Loucy (cell line): ENCODE measurements at regions not wholly inside any gene's neighbourhood (a gene's known extent, or its start where the extent isn't known, plus 50 kb on each side); places are given as distances from the start of the nearest gene placed in this dataset.

Experiments used
- H2AFZ ChIP-seq: fragments of 200-600 bp; sonication (generic); 2 replicates; pipeline ENCODE4 v1.6.0; 2016; ENCODE audit warnings: antibody characterized with exemption, mild to moderate bottlenecking, low read length, moderate library complexity
- H3F3A ChIP-seq: fragments of 200-600 bp; 2 replicates; pipeline ENCODE4 v1.6.0; 2016; ENCODE audit warnings: antibody characterized with exemption, low read depth, mild to moderate bottlenecking
- H3K27me3 ChIP-seq: fragments of 200-600 bp; sonication (generic); 2 replicates; pipeline ENCODE4 v1.6.1; 2014; ENCODE audit warnings: low read length, mild to moderate bottlenecking; ENCODE audit not compliant: insufficient read depth, poor library complexity, severe bottlenecking
- H3K36me3 ChIP-seq: fragments of 200-600 bp; sonication (generic); 2 replicates; pipeline ENCODE4 v1.6.1; 2016; ENCODE audit warnings: low read length; ENCODE audit not compliant: insufficient read depth
- H3K4me1 ChIP-seq: fragments of 200-600 bp; sonication (generic); 2 replicates; pipeline ENCODE4 v1.5.1; 2014; ENCODE audit warnings: low read length, mild to moderate bottlenecking; ENCODE audit not compliant: insufficient read depth, poor library complexity, severe bottlenecking
- H3K4me2 ChIP-seq: fragments of 200-600 bp; sonication (generic); 2 replicates; pipeline ENCODE4 v1.6.0; 2014; ENCODE audit warnings: antibody characterized with exemption, low read length, low read depth, mild to moderate bottlenecking; ENCODE audit not compliant: poor library complexity, severe bottlenecking
- H3K4me3 ChIP-seq: fragments of 200-600 bp; sonication (generic); 2 replicates; pipeline ENCODE4 v1.5.1; 2014; ENCODE audit warnings: low read length, mild to moderate bottlenecking, mixed read lengths; ENCODE audit not compliant: poor library complexity, severe bottlenecking
- H3K79me2 ChIP-seq: fragments of 200-600 bp; sonication (generic); 2 replicates; pipeline ENCODE4 v1.6.1; 2014; ENCODE audit warnings: low read length; ENCODE audit not compliant: insufficient read depth
- H3K9ac ChIP-seq: fragments of 200-600 bp; sonication (generic); 2 replicates; pipeline ENCODE4 v1.6.0; 2014; ENCODE audit warnings: mild to moderate bottlenecking, low read depth, low read length, moderate library complexity; ENCODE audit not compliant: poor library complexity, severe bottlenecking
- H3K9me2 ChIP-seq: fragments of 200-600 bp; sonication (generic); replicated peaks from 2 replicates; pipeline ENCODE4 v1.6.1; 2016; ENCODE audit warnings: low read depth, low read length, mixed read lengths
- H3K9me3 ChIP-seq: fragments of 200-600 bp; sonication (generic); 2 replicates; pipeline ENCODE4 v1.6.1; 2014; ENCODE audit warnings: mild to moderate bottlenecking, antibody characterized with exemption, low read length, low read depth; ENCODE audit not compliant: insufficient read depth
- H4K20me1 ChIP-seq: fragments of 200-600 bp; sonication (generic); 2 replicates; pipeline ENCODE4 v1.6.0; 2014; ENCODE audit warnings: antibody characterized with exemption, low read length, mild to moderate bottlenecking; ENCODE audit not compliant: insufficient read depth, poor library complexity, severe bottlenecking
- EZH2phosphoT487 ChIP-seq: fragments of 200-600 bp; IDR thresholded peaks from 2 replicates; pipeline ENCODE4 v1.6.1; 2018; ENCODE audit warnings: antibody characterized with exemption, mild to moderate bottlenecking, moderate library complexity, borderline replicate concordance
- TF ChIP-seq, protein P1 (sequence below): fragments of 200-600 bp; sonication (generic); conservative IDR thresholded peaks from 2 replicates; pipeline ENCODE4 v1.5.1; 2014; ENCODE audit warnings: mild to moderate bottlenecking, antibody characterized with exemption, low read length

GRCh38 chr4:114196606-114197005 is 217.2 kb upstream of the ARSJ start:
- no peak for TF ChIP-seq EZH2phosphoT487
- TF ChIP-seq, protein P1, sequence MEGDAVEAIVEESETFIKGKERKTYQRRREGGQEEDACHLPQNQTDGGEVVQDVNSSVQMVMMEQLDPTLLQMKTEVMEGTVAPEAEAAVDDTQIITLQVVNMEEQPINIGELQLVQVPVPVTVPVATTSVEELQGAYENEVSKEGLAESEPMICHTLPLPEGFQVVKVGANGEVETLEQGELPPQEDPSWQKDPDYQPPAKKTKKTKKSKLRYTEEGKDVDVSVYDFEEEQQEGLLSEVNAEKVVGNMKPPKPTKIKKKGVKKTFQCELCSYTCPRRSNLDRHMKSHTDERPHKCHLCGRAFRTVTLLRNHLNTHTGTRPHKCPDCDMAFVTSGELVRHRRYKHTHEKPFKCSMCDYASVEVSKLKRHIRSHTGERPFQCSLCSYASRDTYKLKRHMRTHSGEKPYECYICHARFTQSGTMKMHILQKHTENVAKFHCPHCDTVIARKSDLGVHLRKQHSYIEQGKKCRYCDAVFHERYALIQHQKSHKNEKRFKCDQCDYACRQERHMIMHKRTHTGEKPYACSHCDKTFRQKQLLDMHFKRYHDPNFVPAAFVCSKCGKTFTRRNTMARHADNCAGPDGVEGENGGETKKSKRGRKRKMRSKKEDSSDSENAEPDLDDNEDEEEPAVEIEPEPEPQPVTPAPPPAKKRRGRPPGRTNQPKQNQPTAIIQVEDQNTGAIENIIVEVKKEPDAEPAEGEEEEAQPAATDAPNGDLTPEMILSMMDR: no peak
- no peaks in the 10 kb centered on the region for H3K36me3 ChIP-seq
- H3K79me2 ChIP-seq: no peaks in the 10 kb centered on the region
- H3K9ac ChIP-seq: no peak overlapping the region
- H3K27me3 ChIP-seq: no peaks in the 10 kb centered on the region
- no peaks in the 10 kb centered on the region for H4K20me1 ChIP-seq
- no peaks in the 10 kb centered on the region for H3K9me3 ChIP-seq
- no peak overlapping the region for H3K4me2 ChIP-seq
- H3K4me1 ChIP-seq: no peaks in the 10 kb centered on the region
- H3K9me2 ChIP-seq: no peaks in the 10 kb centered on the region
- H3F3A ChIP-seq: no peaks in the 10 kb centered on the region
- no peak overlapping the region for H3K4me3 ChIP-seq
- no peak overlapping the region for H2AFZ ChIP-seq

- Histone ChIP-seq H4K20me1 (no peaks in the 10 kb centered on the region), H3K4me2 (no peak overlapping the region), H3K79me2 (no peaks in the 10 kb centered on the region), H3K36me3 (no peaks in the 10 kb centered on the region), H3K9me2 (no peaks in the 10 kb centered on the region), H3K9me3 (no peaks in the 10 kb centered on the region), H3K27me3 (no peaks in the 10 kb centered on the region), H3K4me3 (no peak overlapping the region), H3K4me1 (no peaks in the 10 kb centered on the region), H3K9ac (no peak overlapping the region), H2AFZ (no peak overlapping the region), H3F3A (no peaks in the 10 kb centered on the region)
- TF ChIP-seq EZH2phosphoT487: no peak
- TF ChIP-seq, protein P1: no peak
Measured at GRCh38 chr4:114200026-114200425, 220.6 kb upstream of the ARSJ start.

DNA sequence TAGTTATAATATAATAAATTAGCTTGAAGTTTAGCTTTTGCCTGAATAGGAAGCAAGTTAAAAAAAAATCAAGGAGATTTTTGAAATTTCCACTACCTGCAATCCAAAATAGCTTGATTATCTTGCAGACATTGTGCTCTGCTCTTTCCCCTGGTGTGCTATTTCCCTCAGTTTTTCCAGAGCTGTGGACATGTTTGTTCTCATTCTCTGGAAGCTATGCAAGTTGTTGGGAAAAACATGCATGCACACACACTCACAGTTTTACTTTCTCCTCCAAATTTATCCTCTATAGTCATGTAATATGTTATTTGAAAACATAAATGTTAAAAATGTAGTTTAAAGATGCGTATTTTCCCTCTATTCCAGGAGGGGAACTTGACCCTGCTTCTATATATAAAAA is 225.8 kb upstream of the ARSJ start:
- no peaks in the 10 kb centered on the region for H3K36me3 ChIP-seq
- no peaks in the 10 kb centered on the region for H3F3A ChIP-seq
- no peaks in the 10 kb centered on the region for H3K9me3 ChIP-seq
- H3K9me2 ChIP-seq: no peaks in the 10 kb centered on the region
- no peak overlapping the region for H3K9ac ChIP-seq
- H3K4me2 ChIP-seq: no peak overlapping the region
- H3K4me1 ChIP-seq: peaks cover 3% of the 10 kb centered on the region
- TF ChIP-seq, protein P1: no peak
- no peak for TF ChIP-seq EZH2phosphoT487
- H3K4me3 ChIP-seq: no peak overlapping the region
- H2AFZ ChIP-seq: no peak overlapping the region
- no peaks in the 10 kb centered on the region for H3K79me2 ChIP-seq
- no peaks in the 10 kb centered on the region for H4K20me1 ChIP-seq
- H3K27me3 ChIP-seq: no peaks in the 10 kb centered on the region
